ENCODE measurements at regions not wholly inside any gene's neighbourhood (a gene's known extent, or its start where the extent isn't known, plus 50 kb on each side); places are given as distances from the start of the nearest gene placed in this dataset.

GRCh38 chr16:73176577-73177013 is 128.7 kb upstream of the ZFHX3 start:
- H2AFZ ChIP-seq (ENCODE audit: low read depth, low read length): no peak overlapping the region
- H3K36me3 ChIP-seq (replicated peaks; ENCODE audit: low read depth, low read length): no peaks in the 10 kb centered on the region
- TF ChIP-seq CTCF (IDR thresholded peaks at IDR 0.05; ENCODE audit: low read depth, low read length): no peak
- TF ChIP-seq EZH2phosphoT487 (IDR thresholded peaks at IDR 0.05; ENCODE audit: low read depth): no peak
- H3K4me3 ChIP-seq (ENCODE audit: low read length): no peak overlapping the region
- H3K9me3 ChIP-seq (ENCODE audit: insufficient read depth, low read length): no peaks in the 10 kb centered on the region
- H4K20me1 ChIP-seq (ENCODE audit: insufficient read depth, low read length): no peaks in the 10 kb centered on the region
- no peaks in the 10 kb centered on the region for H3K79me2 ChIP-seq (ENCODE audit: low read length)
- peaks cover 3% of the 10 kb centered on the region; the same call in 1 of the 2 replicates for H3K27me3 ChIP-seq (ENCODE audit: low read depth, low read length)
- H3K4me1 ChIP-seq (ENCODE audit: low read length): no peaks in the 10 kb centered on the region
- H3K9ac ChIP-seq (ENCODE audit: low read length): no peak overlapping the region
- H3K27ac ChIP-seq (ENCODE audit: low read length): no peak overlapping the region
- H3K4me2 ChIP-seq (ENCODE audit: low read length): no peak overlapping the region

GRCh38 chr16:73172973-73173709 is 125.2 kb upstream of the ZFHX3 start:
- H3K4me3 ChIP-seq (ENCODE audit: low read length): no peak overlapping the region
- H4K20me1 ChIP-seq (ENCODE audit: insufficient read depth, low read length): no peaks in the 10 kb centered on the region
- no peaks in the 10 kb centered on the region for H3K79me2 ChIP-seq (ENCODE audit: low read length)
- no peak overlapping the region for H2AFZ ChIP-seq (ENCODE audit: low read depth, low read length)
- H3K27ac ChIP-seq (ENCODE audit: low read length): no peak overlapping the region
- H3K9ac ChIP-seq (ENCODE audit: low read length): no peak overlapping the region
- H3K4me1 ChIP-seq (ENCODE audit: low read length): no peaks in the 10 kb centered on the region
- no peaks in the 10 kb centered on the region for H3K36me3 ChIP-seq (replicated peaks; ENCODE audit: low read depth, low read length)
- H3K27me3 ChIP-seq (ENCODE audit: low read depth, low read length): peaks cover 11% of the 10 kb centered on the region; the same call in 1 of the 2 replicates
- no peak overlapping the region for H3K4me2 ChIP-seq (ENCODE audit: low read length)
- no peaks in the 10 kb centered on the region for H3K9me3 ChIP-seq (ENCODE audit: insufficient read depth, low read length)
- TF ChIP-seq CTCF (IDR thresholded peaks at IDR 0.05; ENCODE audit: low read depth, low read length) (no peak), EZH2phosphoT487 (IDR thresholded peaks at IDR 0.05; ENCODE audit: low read depth) (no peak)

GRCh38 chr16:73172241-73172972 is 124.5 kb upstream of the ZFHX3 start:
- no peaks in the 10 kb centered on the region for H3K36me3 ChIP-seq (replicated peaks; ENCODE audit: low read depth, low read length)
- no peaks in the 10 kb centered on the region for H4K20me1 ChIP-seq (ENCODE audit: insufficient read depth, low read length)
- H3K4me2 ChIP-seq (ENCODE audit: low read length): no peak overlapping the region
- no peak overlapping the region for H3K4me3 ChIP-seq (ENCODE audit: low read length)
- peaks cover 11% of the 10 kb centered on the region; the same call in 1 of the 2 replicates for H3K27me3 ChIP-seq (ENCODE audit: low read depth, low read length)
- H3K4me1 ChIP-seq (ENCODE audit: low read length): no peaks in the 10 kb centered on the region
- TF ChIP-seq EZH2phosphoT487 (IDR thresholded peaks at IDR 0.05; ENCODE audit: low read depth) (no peak), CTCF (IDR thresholded peaks at IDR 0.05; ENCODE audit: low read depth, low read length) (no peak)
- H3K27ac ChIP-seq (ENCODE audit: low read length): no peak overlapping the region
- no peaks in the 10 kb centered on the region for H3K79me2 ChIP-seq (ENCODE audit: low read length)
- H2AFZ ChIP-seq (ENCODE audit: low read depth, low read length): no peak overlapping the region
- H3K9ac ChIP-seq (ENCODE audit: low read length): no peak overlapping the region
- H3K9me3 ChIP-seq (ENCODE audit: insufficient read depth, low read length): no peaks in the 10 kb centered on the region

- Histone ChIP-seq H3K9me3 (ENCODE audit: insufficient read depth, low read length) (no peaks in the 10 kb centered on the region), H3K4me3 (ENCODE audit: low read length) (no peak overlapping the region), H3K9ac (ENCODE audit: low read length) (no peak overlapping the region), H3K36me3 (replicated peaks; ENCODE audit: low read depth, low read length) (no peaks in the 10 kb centered on the region), H3K4me2 (ENCODE audit: low read length) (no peak overlapping the region), H3K27me3 (ENCODE audit: low read depth, low read length) (peaks cover 16% of the 10 kb centered on the region; the same call in 1 of the 2 replicates), H3K27ac (ENCODE audit: low read length) (no peak overlapping the region), H2AFZ (ENCODE audit: low read depth, low read length) (no peak overlapping the region), H3K79me2 (ENCODE audit: low read length) (no peaks in the 10 kb centered on the region), H3K4me1 (ENCODE audit: low read length) (no peaks in the 10 kb centered on the region), H4K20me1 (ENCODE audit: insufficient read depth, low read length) (no peaks in the 10 kb centered on the region)
- TF ChIP-seq EZH2phosphoT487 (IDR thresholded peaks at IDR 0.05; ENCODE audit: low read depth) (no peak), CTCF (IDR thresholded peaks at IDR 0.05; ENCODE audit: low read depth, low read length) (no peak)
Observed at GRCh38 chr16:73171901-73172240, 123.9 kb upstream of the ZFHX3 start.
